ENCODE measurements at regions not wholly inside any gene's neighbourhood (a gene's known extent, or its start where the extent isn't known, plus 50 kb on each side); places are given as distances from the start of the nearest gene placed in this dataset.

- TF ChIP-seq CTCF (IDR thresholded peaks at IDR 0.05) (no peak), EZH2 (IDR thresholded peaks at IDR 0.05) (no peak)
Measured at GRCh38 chr3:106797461-106797860, 579.8 kb upstream of the CCDC54 start.

All from neural progenitor cell (in vitro differentiated cells).